HG02610 (cell line): ENCODE measurements at regions not wholly inside any gene's neighbourhood (a gene's known extent, or its start where the extent isn't known, plus 50 kb on each side); places are given as distances from the start of the nearest gene placed in this dataset.
"Not testable (repeated sequence)": the region's sequence is repeated elsewhere in the genome, so short reads cannot be mapped to it uniquely, and the experiment has no call there.

Experiments used
- ATAC-seq: cut with Tn5 transposase; IDR thresholded peaks from one replicate; pipeline ENCODE4 v1.9.1; 2021; ENCODE audit warnings: mild to moderate bottlenecking, moderate library complexity; ENCODE audit not compliant: unreplicated experiment

GRCh38 chr7:81152925-81153324 lies 234.1 kb upstream of the SEMA3C start:
- not testable (repeated sequence) for ATAC-seq

GRCh38 chr7:81150951-81151361 lies 232.1 kb upstream of the SEMA3C start:
- ATAC-seq: no peak

- ATAC-seq: no peak
Observed at GRCh38 chr7:81143856-81144255, 225.0 kb upstream of the SEMA3C start.

- not testable (repeated sequence) for ATAC-seq
Observed at GRCh38 chr7:81141257-81142205, 222.7 kb upstream of the SEMA3C start.

GRCh38 chr7:81140775-81141174 lies 221.9 kb upstream of the SEMA3C start:
- ATAC-seq: no peak

- no peak for ATAC-seq
Observed at GRCh38 chr7:81140252-81140651, 221.4 kb upstream of the SEMA3C start.

- ATAC-seq: no peak
Observed at GRCh38 chr7:81138870-81139269, 220.0 kb upstream of the SEMA3C start.

GRCh38 chr7:81135324-81135723 lies 216.5 kb upstream of the SEMA3C start:
- no peak for ATAC-seq

- ATAC-seq: no peak
Observed at GRCh38 chr7:81128011-81128410, 209.2 kb upstream of the SEMA3C start.

- no peak for ATAC-seq
Observed at GRCh38 chr7:81120803-81121202, 202.0 kb upstream of the SEMA3C start.

- no peak for ATAC-seq
Observed at GRCh38 chr7:81120111-81120510, 201.3 kb upstream of the SEMA3C start.

- no peak for ATAC-seq
Observed at GRCh38 chr7:81114633-81115032, 195.8 kb upstream of the SEMA3C start.

GRCh38 chr7:81112731-81113130 lies 193.9 kb upstream of the SEMA3C start:
- ATAC-seq: no peak

- no peak for ATAC-seq
Observed at GRCh38 chr7:81111781-81112540, 193.1 kb upstream of the SEMA3C start.

GRCh38 chr7:81111358-81111757 lies 192.5 kb upstream of the SEMA3C start:
- ATAC-seq: no peak

- ATAC-seq: no peak
Observed at GRCh38 chr7:81110673-81111072, 191.8 kb upstream of the SEMA3C start.

- no peak for ATAC-seq
Observed at GRCh38 chr7:81098213-81098612, 179.4 kb upstream of the SEMA3C start.

- no peak for ATAC-seq
Observed at GRCh38 chr7:81094952-81095351, 176.1 kb upstream of the SEMA3C start.

GRCh38 chr7:81081616-81082015 lies 162.8 kb upstream of the SEMA3C start:
- no peak for ATAC-seq

GRCh38 chr7:81080553-81080952 lies 161.7 kb upstream of the SEMA3C start:
- no peak for ATAC-seq

GRCh38 chr7:81079746-81080145 lies 160.9 kb upstream of the SEMA3C start:
- no peak for ATAC-seq

GRCh38 chr7:81075150-81075549 lies 156.3 kb upstream of the SEMA3C start:
- no peak for ATAC-seq
